ENCODE measurements at regions not wholly inside any gene's neighbourhood (a gene's known extent, or its start where the extent isn't known, plus 50 kb on each side); places are given as distances from the start of the nearest gene placed in this dataset.

DNA sequence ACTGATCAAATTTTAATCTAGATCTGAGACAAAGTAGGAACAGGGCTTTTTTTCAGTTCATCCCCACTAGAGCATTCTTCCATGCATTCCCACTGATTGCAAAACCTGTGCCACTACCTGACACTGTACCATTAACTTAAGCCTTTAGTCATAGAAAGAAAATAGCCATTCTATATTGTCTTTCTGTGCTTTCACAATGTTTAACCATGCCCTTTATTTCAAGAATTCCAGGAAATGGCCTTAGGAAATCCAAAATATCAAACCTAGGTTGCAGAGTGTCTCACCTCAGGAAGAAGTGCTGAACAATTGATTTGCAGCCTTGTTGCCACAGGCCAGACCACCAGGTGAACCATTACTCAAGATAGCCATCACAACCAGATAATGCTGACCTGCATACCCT is 56.2 kb upstream of the TGFBR2 start:
- peak overlapping the region; percentile 25 for H3K4me2 ChIP-seq
- ATAC-seq (no peak), DNase-seq (ENCODE audit: low spot score) (no peak)
- H2AFZ ChIP-seq: no peak overlapping the region
- peaks cover 53% of the 10 kb centered on the region for H3K4me1 Mint-ChIP-seq
- H3K27me3 ChIP-seq (ENCODE audit: insufficient read depth): no peaks in the 10 kb centered on the region
- peaks cover 6% of the 10 kb centered on the region for H3K27me3 Mint-ChIP-seq (ENCODE audit: insufficient read depth, low read depth, poor library complexity)
- no peak overlapping the region for H3K4me3 ChIP-seq
- peaks cover 4% of the 10 kb centered on the region; the same call in 1 of the 2 replicates for H3F3A ChIP-seq (replicated peaks; ENCODE audit: low read depth)
- H3K4me3 Mint-ChIP-seq: no peak overlapping the region
- H3K27ac Mint-ChIP-seq: peak overlapping the region; percentile 90
- H4K20me1 ChIP-seq (replicated peaks; ENCODE audit: insufficient read depth): no peaks in the 10 kb centered on the region
- peak overlapping the region; percentile 94 for H3K27ac ChIP-seq (ENCODE audit: low read depth)
- peaks cover 16% of the 10 kb centered on the region; the same call in 2 of the 3 replicates for H3K9me3 Mint-ChIP-seq
- H3K9me2 ChIP-seq (ENCODE audit: insufficient read depth): peaks cover 10% of the 10 kb centered on the region; the same call in 1 of the 2 replicates
- peaks cover 19% of the 10 kb centered on the region for H3K36me3 Mint-ChIP-seq (ENCODE audit: low read depth)
- H3K36me3 ChIP-seq (ENCODE audit: insufficient read depth): no peaks in the 10 kb centered on the region
- TF ChIP-seq REST (IDR thresholded peaks at IDR 0.05; ENCODE audit: unreplicated experiment) (no peak), EZH2phosphoT487 (IDR thresholded peaks at IDR 0.05; ENCODE audit: unreplicated experiment) (no peak), ZNF462 (CRISPR knock-in tag; IDR thresholded peaks at IDR 0.05) (no peak), CTCF (conservative IDR thresholded peaks at IDR 0.05; ENCODE audit: low read depth in 2 of 2) (no peak), ZNF114 (CRISPR knock-in tag; IDR thresholded peaks at IDR 0.05) (no peak)
- H3K79me2 ChIP-seq (replicated peaks; ENCODE audit: insufficient read depth): no peaks in the 10 kb centered on the region
- peaks cover 40% of the 10 kb centered on the region for H3K4me1 ChIP-seq (ENCODE audit: insufficient read depth)

Measured in GM23338 (cell line).